MCF 10A (cell line): ENCODE measurements at regions not wholly inside any gene's neighbourhood (a gene's known extent, or its start where the extent isn't known, plus 50 kb on each side); places are given as distances from the start of the nearest gene placed in this dataset.

Experiments
- BruUV-seq: library from RNA; stranded (reverse); fragments of 400-500 nt; replicated peaks from 2 replicates; lab custom pipeline; 2021; lab: Mats Ljungman, UMichigan
- CTCF ChIA-PET: fragments of 300-600 bp; sonication (Branson Sonifier 250); formaldehyde crosslinking; extraction: SDS; loops from one replicate; lab custom pipeline; 2021; ENCODE audit warnings: antibody characterized with exemption, inconsistent platforms; lab: Yijun Ruan, JAX
- POLR2A ChIA-PET: fragments of 300-600, 350-650 bp; sonication (Branson Sonifier 250); formaldehyde crosslinking; extraction: SDS; loops from one replicate; lab custom pipeline; 2020; ENCODE audit warnings: antibody characterized with exemption, inconsistent platforms; lab: Yijun Ruan, JAX
- DNase-seq: peaks from one replicate; pipeline ENCODE4 v3.0.0-alpha.2; 2018; ENCODE audit not compliant: unreplicated experiment
- H3K27ac Mint-ChIP-seq: one replicate; pipeline ENCODE4 v1.8.0; 2022; ENCODE audit warnings: mild to moderate bottlenecking, low read depth, mixed read lengths; ENCODE audit not compliant: unreplicated experiment
- H3K27me3 Mint-ChIP-seq: one replicate; pipeline ENCODE4 v1.8.0; 2022; ENCODE audit warnings: mixed read lengths; ENCODE audit not compliant: insufficient read depth, unreplicated experiment
- H3K36me3 Mint-ChIP-seq: one replicate; pipeline ENCODE4 v1.8.0; 2022; ENCODE audit warnings: mild to moderate bottlenecking, moderate library complexity, mixed read lengths; ENCODE audit not compliant: insufficient read depth, unreplicated experiment
- H3K4me1 Mint-ChIP-seq: one replicate; pipeline ENCODE4 v1.8.0; 2022; ENCODE audit warnings: mixed read lengths; ENCODE audit not compliant: insufficient read depth, unreplicated experiment
- H3K4me3 Mint-ChIP-seq: one replicate; pipeline ENCODE4 v1.8.0; 2022; ENCODE audit warnings: mild to moderate bottlenecking, moderate library complexity, mixed read lengths; ENCODE audit not compliant: unreplicated experiment
- H3K9me3 Mint-ChIP-seq: one replicate; pipeline ENCODE4 v1.8.0; 2022; ENCODE audit warnings: mixed read lengths; ENCODE audit not compliant: unreplicated experiment
- CTCF ChIP-seq: fragments of 200-600 bp; IDR thresholded peaks from one replicate; pipeline ENCODE4 v1.8.0; 2022; ENCODE audit warnings: antibody characterized with exemption, mild to moderate bottlenecking; ENCODE audit not compliant: unreplicated experiment
- intact Hi-C: fragments of 100-400 bp; cut with micrococcal nuclease; formaldehyde crosslinking; loops from 2 replicates; pipeline ENCODE4 v1.14.1; 2022

GRCh38 chr13:33575378-33575777, 242.6 kb upstream of the RFC3 start:
- CTCF ChIA-PET: interaction anchor here (0.7 kb wide), 2 partner anchors 393 to 1122 kb away, joined by 3 to 5 read pairs; no protein-coding TSS in a partner anchor

GRCh38 chr13:33577007-33577406, 240.9 kb upstream of the RFC3 start:
- DNase-seq: no peak
- H3K4me1 Mint-ChIP-seq: no peaks in the 10 kb centered on the region
- H3K27ac Mint-ChIP-seq: no peak overlapping the region
- H3K4me3 Mint-ChIP-seq: no peak overlapping the region
- no peaks in the 10 kb centered on the region for H3K36me3 Mint-ChIP-seq
- intact Hi-C loops: no loop called here
- CTCF ChIA-PET: no interaction called here
- POLR2A ChIA-PET: no interaction called here
- no peaks in the 10 kb centered on the region for H3K27me3 Mint-ChIP-seq
- TF ChIP-seq CTCF: no peak
- BruUV-seq: no TSS peak
- H3K9me3 Mint-ChIP-seq: no peaks in the 10 kb centered on the region

More at GRCh38 chr13:33575378-33575777, 242.6 kb upstream of the RFC3 start:
- no peak overlapping the region for H3K27ac Mint-ChIP-seq
- DNase-seq: no peak
- H3K4me1 Mint-ChIP-seq: no peaks in the 10 kb centered on the region
- TF ChIP-seq CTCF: no peak
- H3K27me3 Mint-ChIP-seq: no peaks in the 10 kb centered on the region
- no peaks in the 10 kb centered on the region for H3K36me3 Mint-ChIP-seq
- POLR2A ChIA-PET: interaction anchor here (0.7 kb wide), 1 partner anchor 1670 kb away, joined by 3 read pairs; no protein-coding TSS in a partner anchor
- no peaks in the 10 kb centered on the region for H3K9me3 Mint-ChIP-seq
- H3K4me3 Mint-ChIP-seq: no peak overlapping the region
- BruUV-seq: no TSS peak
- intact Hi-C loops: loop anchor here (2.0 kb wide), 1 partner anchor 19 kb away; no protein-coding TSS in a partner anchor

- no peak for DNase-seq
- Mint-ChIP-seq H3K27ac (no peak overlapping the region), H3K27me3 (no peaks in the 10 kb centered on the region), H3K4me1 (no peaks in the 10 kb centered on the region), H3K36me3 (no peaks in the 10 kb centered on the region), H3K9me3 (no peaks in the 10 kb centered on the region), H3K4me3 (no peak overlapping the region)
- POLR2A ChIA-PET: no interaction called here
- BruUV-seq: no TSS peak
- no peak for TF ChIP-seq CTCF
- intact Hi-C loops: no loop called here
- CTCF ChIA-PET: no interaction called here
These were observed 239.2 kb upstream of the RFC3 start for GRCh38 chr13:33578786-33579185.

- H3K4me3 Mint-ChIP-seq: no peak overlapping the region
- H3K27me3 Mint-ChIP-seq: no peaks in the 10 kb centered on the region
- H3K9me3 Mint-ChIP-seq: no peaks in the 10 kb centered on the region
- ChIA-PET CTCF (no interaction called here), POLR2A (interaction anchor here (0.6 kb wide), 1 partner anchor 10 kb away, joined by 3 read pairs; no protein-coding TSS in a partner anchor)
- no peak for DNase-seq
- no TSS peak for BruUV-seq
- no peaks in the 10 kb centered on the region for H3K4me1 Mint-ChIP-seq
- no peaks in the 10 kb centered on the region for H3K36me3 Mint-ChIP-seq
- no peak for TF ChIP-seq CTCF
- H3K27ac Mint-ChIP-seq: no peak overlapping the region
- intact Hi-C loops: no loop called here
These were observed 235.8 kb upstream of the RFC3 start for GRCh38 chr13:33582121-33582520.
